LNCAP (cell line): ENCODE measurements at regions not wholly inside any gene's neighbourhood (a gene's known extent, or its start where the extent isn't known, plus 50 kb on each side); places are given as distances from the start of the nearest gene placed in this dataset.

Source experiments
- CTCF ChIP-seq: fragments of 450-650 bp; IDR thresholded peaks from 2 replicates; pipeline ENCODE4 v1.5.1; 2017; ENCODE audit warnings: mild to moderate bottlenecking

GRCh38 chr2:172172513-172173173 is 69.9 kb upstream of the DLX2 start:
- TF ChIP-seq CTCF, result peak; percentile 81

GRCh38 chr2:172173174-172173706 is 70.5 kb upstream of the DLX2 start:
- no peak for TF ChIP-seq CTCF

GRCh38 chr2:172177581-172177980 is 74.9 kb upstream of the DLX2 start:
- TF ChIP-seq CTCF, result no peak

- TF ChIP-seq CTCF, result no peak
Observed at GRCh38 chr2:172177996-172178395, 75.3 kb upstream of the DLX2 start.

- TF ChIP-seq CTCF, result no peak
Observed at GRCh38 chr2:172179045-172179701, 76.5 kb upstream of the DLX2 start.

- TF ChIP-seq CTCF, result no peak
Observed at GRCh38 chr2:172181840-172182239, 79.1 kb upstream of the DLX2 start.

- no peak for TF ChIP-seq CTCF
Observed at GRCh38 chr2:172182624-172183023, 79.9 kb upstream of the DLX2 start.
